Muscle of leg (tissue), 3 donors: ENCODE measurements at regions not wholly inside any gene's neighbourhood (a gene's known extent, or its start where the extent isn't known, plus 50 kb on each side); places are given as distances from the start of the nearest gene placed in this dataset.

Experiments
- DNase-seq: peaks from one replicate; pipeline ENCODE4 v3.0.0; 2013
- H3K27ac ChIP-seq: one replicate; pipeline ENCODE4 v1.5.1; 2013; ENCODE audit warnings: mild to moderate bottlenecking, low read length, control low read depth
- H3K27me3 ChIP-seq: one replicate; pipeline ENCODE4 v1.6.1; 2013; ENCODE audit warnings: low read length; ENCODE audit not compliant: control insufficient read depth, insufficient read depth
- H3K36me3 ChIP-seq: one replicate; pipeline ENCODE4 v1.6.1; 2013; ENCODE audit warnings: low read length; ENCODE audit not compliant: control insufficient read depth, insufficient read depth
- H3K4me1 ChIP-seq: one replicate; pipeline ENCODE4 v1.6.1; 2013; ENCODE audit warnings: low read length; ENCODE audit not compliant: control insufficient read depth, insufficient read depth
- H3K4me3 ChIP-seq: one replicate; pipeline ENCODE4 v1.5.1; 2013; ENCODE audit warnings: low read length, control low read depth
- H3K9me3 ChIP-seq: replicated peaks from 2 replicates; pipeline ENCODE4 v1.6.1; 2013; ENCODE audit warnings: low read depth, low read length; ENCODE audit not compliant: control insufficient read depth
- WGBS: methylation state at CpG from one replicate; pipeline ENCODE4 v1.1.5; 2013; ENCODE audit warnings: missing lambda C conversion rate; ENCODE audit not compliant: insufficient coverage; 5-methylcytosine and 5-hydroxymethylcytosine counted together

DNA sequence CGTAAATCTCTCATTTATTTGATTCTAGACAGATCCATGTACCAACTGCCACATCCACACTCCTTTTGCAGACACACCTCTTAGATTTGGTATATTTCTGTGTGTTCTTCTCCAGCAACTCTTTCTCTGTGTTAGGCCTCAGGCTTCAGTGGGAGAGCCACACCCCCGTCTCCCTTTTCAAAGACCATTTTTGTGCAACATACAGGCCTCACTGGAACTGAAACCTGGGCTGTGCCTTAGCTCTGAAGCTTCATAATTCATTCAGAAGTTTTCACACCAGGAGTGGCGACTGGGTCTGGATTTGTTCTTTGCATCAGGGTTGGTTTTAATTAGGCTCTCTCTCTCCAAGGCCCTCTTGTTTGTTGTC is 170.2 kb downstream of the THBS2 start:
- WGBS: no CpG with 5 or more reads among the region's 3 CpGs
- no peaks in the 10 kb centered on the region for H3K36me3 ChIP-seq
- peaks cover 4% of the 10 kb centered on the region for H3K4me1 ChIP-seq
- H3K27ac ChIP-seq: no peak overlapping the region
- no peaks in the 10 kb centered on the region for H3K9me3 ChIP-seq
- no peak for DNase-seq
- no peak overlapping the region for H3K4me3 ChIP-seq
- H3K27me3 ChIP-seq: no peaks in the 10 kb centered on the region

GRCh38 chr6:169082817-169083507 is 170.7 kb downstream of the THBS2 start:
- no peaks in the 10 kb centered on the region for H3K27me3 ChIP-seq
- H3K27ac ChIP-seq: no peak overlapping the region
- whole genome bisulfite sequencing: 83% methylated on average over 5 of the region's 7 CpGs
- no peak for DNase-seq
- peaks cover 4% of the 10 kb centered on the region for H3K4me1 ChIP-seq
- H3K36me3 ChIP-seq: no peaks in the 10 kb centered on the region
- H3K4me3 ChIP-seq: no peak overlapping the region
- H3K9me3 ChIP-seq: no peaks in the 10 kb centered on the region

DNA sequence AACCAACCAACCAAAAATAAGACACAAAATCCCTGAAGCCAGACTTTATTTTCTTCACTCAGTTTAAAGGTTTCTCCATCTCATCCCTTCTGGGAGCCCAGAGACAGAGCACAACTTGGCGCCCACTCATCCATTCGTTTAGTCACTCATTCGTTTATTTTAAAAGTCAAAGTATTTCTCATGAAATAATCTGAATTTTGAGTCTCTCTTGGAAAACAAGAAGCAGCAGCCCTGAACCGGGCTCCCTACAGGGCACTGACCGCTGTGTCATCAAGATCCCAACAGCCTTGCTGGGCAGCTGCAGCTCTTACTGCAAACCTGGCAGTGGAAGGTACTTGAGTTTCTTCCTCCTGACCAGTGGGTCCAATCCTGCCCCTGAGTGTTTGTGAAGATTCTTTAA is 171.6 kb downstream of the THBS2 start:
- H3K9me3 ChIP-seq: no peaks in the 10 kb centered on the region
- no peak for DNase-seq
- no peak overlapping the region for H3K4me3 ChIP-seq
- no peaks in the 10 kb centered on the region for H3K36me3 ChIP-seq
- 100% methylated on average over 5 of the region's 5 CpGs for WGBS
- H3K4me1 ChIP-seq: no peaks in the 10 kb centered on the region
- no peak overlapping the region for H3K27ac ChIP-seq
- H3K27me3 ChIP-seq: no peaks in the 10 kb centered on the region

DNA sequence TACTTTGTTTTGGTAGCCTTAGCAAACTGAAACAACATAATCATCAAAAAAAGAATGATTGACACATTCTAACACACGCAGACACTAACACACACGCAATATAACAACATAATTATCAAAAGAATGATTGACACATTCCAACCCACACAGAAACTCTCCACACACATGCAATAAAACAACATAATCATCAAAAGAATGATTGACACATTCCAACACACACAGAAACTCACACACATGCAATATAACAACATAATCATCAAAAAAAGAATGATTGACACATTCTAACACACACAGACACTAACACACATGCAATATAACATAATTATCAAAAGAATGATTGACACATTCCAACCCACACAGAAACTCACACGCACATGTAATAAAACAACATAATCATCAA is 172.4 kb downstream of the THBS2 start:
- 81% methylated on average over 3 of the region's 3 CpGs for WGBS
- no peaks in the 10 kb centered on the region for H3K27me3 ChIP-seq
- no peaks in the 10 kb centered on the region for H3K36me3 ChIP-seq
- H3K4me3 ChIP-seq: no peak overlapping the region
- peaks cover 2% of the 10 kb centered on the region for H3K4me1 ChIP-seq
- H3K9me3 ChIP-seq: no peaks in the 10 kb centered on the region
- H3K27ac ChIP-seq: no peak overlapping the region
- DNase-seq: no peak

GRCh38 chr6:169079650-169080049 is 174.0 kb downstream of the THBS2 start:
- Histone ChIP-seq H3K27ac (no peak overlapping the region), H3K9me3 (no peaks in the 10 kb centered on the region), H3K36me3 (no peaks in the 10 kb centered on the region), H3K27me3 (no peaks in the 10 kb centered on the region), H3K4me1 (peaks cover 15% of the 10 kb centered on the region), H3K4me3 (no peak overlapping the region)
- no peak for DNase-seq
- WGBS: 100% methylated on average over 1 of the region's 3 CpGs

- Histone ChIP-seq H3K4me1 (peaks cover 15% of the 10 kb centered on the region), H3K9me3 (no peaks in the 10 kb centered on the region), H3K36me3 (no peaks in the 10 kb centered on the region), H3K27ac (no peak overlapping the region), H3K4me3 (no peak overlapping the region), H3K27me3 (no peaks in the 10 kb centered on the region)
- no peak for DNase-seq
- no CpG with 5 or more reads among the region's 7 CpGs for WGBS
Observed at GRCh38 chr6:169078399-169079145, 175.1 kb downstream of the THBS2 start.

DNA sequence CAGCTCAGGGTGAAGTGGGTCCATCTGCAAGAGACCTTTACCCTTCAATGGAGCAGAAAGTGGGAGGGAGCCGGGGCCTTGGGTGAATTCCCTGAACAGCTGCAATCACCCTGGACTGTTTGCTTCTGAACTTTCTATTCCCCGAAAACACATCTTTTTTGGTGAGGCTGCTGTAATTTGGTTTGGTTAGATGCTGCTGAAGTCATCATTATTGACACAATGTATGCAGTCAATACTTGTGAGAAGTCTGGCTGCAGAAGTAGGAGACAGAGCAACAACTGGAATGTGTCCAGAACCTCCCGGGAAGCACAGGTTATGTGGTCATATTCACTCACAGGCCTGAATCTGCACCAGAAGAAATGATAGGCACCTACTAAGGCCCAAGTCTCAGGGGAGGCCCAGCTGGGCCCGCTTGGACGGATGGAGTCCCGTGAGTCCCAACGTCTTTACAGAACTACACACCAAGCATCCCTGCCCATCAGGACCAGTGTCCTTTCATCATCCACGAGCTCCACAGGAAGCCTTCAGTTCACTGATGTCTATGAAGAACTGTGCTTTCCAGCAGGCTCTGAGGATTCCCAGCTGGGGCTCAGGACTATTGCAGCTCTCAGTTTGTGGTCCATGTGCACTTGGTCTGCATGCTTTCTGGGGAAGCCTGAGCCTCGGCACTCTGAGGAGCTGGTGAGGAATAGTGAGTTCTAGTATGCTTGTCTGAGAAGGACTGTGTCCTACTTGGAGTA is 177.6 kb downstream of the THBS2 start:
- peaks cover 29% of the 10 kb centered on the region for H3K4me1 ChIP-seq
- H3K4me3 ChIP-seq: no peak overlapping the region
- peak; percentile 54 for DNase-seq
- peak overlapping the region; percentile 91 for H3K27ac ChIP-seq
- WGBS: 64% methylated on average over 6 of the region's 9 CpGs
- H3K9me3 ChIP-seq: no peaks in the 10 kb centered on the region
- no peaks in the 10 kb centered on the region for H3K27me3 ChIP-seq
- H3K36me3 ChIP-seq: no peaks in the 10 kb centered on the region

DNA sequence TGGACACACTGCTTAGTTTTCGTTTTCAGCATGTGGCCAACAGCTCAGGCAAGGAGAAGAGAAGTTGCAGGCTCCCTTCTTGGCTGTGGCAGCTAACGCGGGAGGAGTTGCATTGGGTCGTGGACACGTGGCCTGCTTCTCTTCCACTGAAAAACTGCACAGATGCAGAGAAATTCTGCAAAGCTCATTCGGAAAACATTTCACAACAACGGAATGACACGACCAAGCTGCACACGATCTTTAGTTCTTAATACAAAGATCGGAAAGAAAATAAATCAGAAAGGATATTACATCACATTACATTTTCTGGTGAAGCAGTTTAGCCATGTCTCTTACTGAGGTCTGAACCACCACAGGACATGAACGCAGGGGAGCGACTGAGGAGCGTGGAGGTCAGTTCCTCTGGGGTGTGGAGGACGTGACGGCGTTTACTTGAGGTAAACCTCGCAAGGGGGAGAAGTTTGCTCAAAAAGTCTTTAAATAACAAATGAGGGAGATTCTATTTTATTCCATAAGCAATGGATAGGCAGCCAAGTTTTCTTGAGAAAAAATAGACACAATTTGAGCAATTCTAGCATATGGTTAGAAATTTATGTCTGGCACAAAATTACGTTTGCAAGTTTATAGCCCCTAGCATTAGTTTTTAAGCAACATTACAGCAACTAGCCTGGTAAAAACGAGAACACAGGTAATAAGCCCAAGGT is 178.3 kb downstream of the THBS2 start:
- Histone ChIP-seq H3K4me3 (peak overlapping the region; percentile 4), H3K36me3 (no peaks in the 10 kb centered on the region), H3K4me1 (peaks cover 31% of the 10 kb centered on the region), H3K27me3 (no peaks in the 10 kb centered on the region), H3K27ac (peak overlapping the region; percentile 91), H3K9me3 (no peaks in the 10 kb centered on the region)
- peak; percentile 97 for DNase-seq
- 44% methylated on average over 9 of the region's 19 CpGs for WGBS

- DNase-seq: no peak
- H3K36me3 ChIP-seq: no peaks in the 10 kb centered on the region
- no peaks in the 10 kb centered on the region for H3K9me3 ChIP-seq
- H3K27me3 ChIP-seq: no peaks in the 10 kb centered on the region
- peaks cover 31% of the 10 kb centered on the region for H3K4me1 ChIP-seq
- H3K4me3 ChIP-seq: no peak overlapping the region
- WGBS: no CpG with 5 or more reads among the region's 4 CpGs
- H3K27ac ChIP-seq: peak overlapping the region; percentile 91
Observed at GRCh38 chr6:169074526-169074925, 179.1 kb downstream of the THBS2 start.

- Histone ChIP-seq H3K9me3 (no peaks in the 10 kb centered on the region), H3K4me3 (no peak overlapping the region), H3K27me3 (no peaks in the 10 kb centered on the region), H3K27ac (peak overlapping the region; percentile 17), H3K36me3 (no peaks in the 10 kb centered on the region), H3K4me1 (peaks cover 31% of the 10 kb centered on the region)
- 50% methylated on average over 1 of the region's 3 CpGs for WGBS
- DNase-seq: peak; percentile 50
Observed at GRCh38 chr6:169073311-169073710, 180.3 kb downstream of the THBS2 start.
